GM18870 (cell line): ENCODE measurements at regions not wholly inside any gene's neighbourhood (a gene's known extent, or its start where the extent isn't known, plus 50 kb on each side); places are given as distances from the start of the nearest gene placed in this dataset.
"Not testable (repeated sequence)": the region's sequence is repeated elsewhere in the genome, so short reads cannot be mapped to it uniquely, and the experiment has no call there.

Experiments
- ATAC-seq: cut with Tn5 transposase; IDR thresholded peaks from one replicate; pipeline ENCODE4 v1.9.1; 2021; ENCODE audit warnings: moderate library complexity; ENCODE audit not compliant: unreplicated experiment

DNA sequence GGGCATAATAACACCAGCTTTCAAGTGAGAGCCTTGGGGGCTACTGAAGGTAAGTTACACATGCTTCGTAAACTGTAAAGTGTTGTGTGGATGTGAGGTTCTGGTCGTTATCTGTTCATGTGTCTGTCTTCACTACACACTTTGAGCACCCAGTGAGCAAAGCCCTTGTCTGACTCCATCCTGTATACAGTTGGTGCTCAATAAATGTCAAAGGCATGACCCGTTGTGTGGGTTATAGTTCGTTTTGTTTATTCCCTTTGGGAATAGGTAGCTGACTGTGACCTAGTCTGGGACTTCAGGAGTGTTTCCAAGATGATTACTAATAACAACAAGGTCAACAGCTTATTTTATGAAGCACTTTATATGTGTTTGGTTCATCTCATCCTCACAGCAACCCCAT lies 146.9 kb downstream of the MIAT start:
- no peak for ATAC-seq

GRCh38 chr22:26804911-26805539 lies 147.6 kb downstream of the MIAT start:
- ATAC-seq, result no peak

GRCh38 chr22:26806445-26807175 lies 149.2 kb downstream of the MIAT start:
- no peak for ATAC-seq

DNA sequence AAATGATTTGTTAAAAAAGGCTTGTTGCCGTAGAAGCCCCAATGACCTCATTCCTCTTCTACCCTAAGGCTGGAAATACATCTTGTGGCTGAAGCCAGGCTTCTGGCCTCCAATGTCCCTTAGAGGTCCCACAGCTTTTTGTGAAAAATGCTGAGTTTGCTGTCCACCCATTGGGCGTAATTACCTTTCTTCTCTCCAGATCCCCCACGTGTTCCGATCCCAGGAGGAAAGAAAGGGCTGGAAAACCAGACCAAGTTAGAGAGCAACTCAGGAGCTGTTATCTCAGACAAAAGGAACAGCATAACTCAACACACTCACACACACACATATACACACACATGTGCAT lies 154.2 kb downstream of the MIAT start:
- ATAC-seq, result no peak

DNA sequence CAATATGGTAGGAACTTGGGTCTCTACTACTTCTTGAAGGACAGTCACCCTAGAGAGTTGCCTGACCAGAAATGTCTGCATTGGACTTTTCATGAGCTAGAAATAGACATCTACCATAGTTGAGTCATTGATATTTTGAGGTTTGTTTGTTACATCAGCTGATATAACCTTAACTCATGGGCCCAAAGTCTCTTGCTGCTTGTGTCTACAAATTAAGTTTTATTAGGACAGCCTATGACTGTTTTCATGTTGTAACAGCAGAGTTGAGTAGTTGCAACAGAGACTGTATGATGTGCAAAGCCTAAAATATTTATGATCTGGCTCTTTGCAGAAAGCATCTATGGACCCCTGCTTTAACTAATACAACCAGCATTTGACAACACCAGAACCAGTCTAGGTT lies 155.3 kb downstream of the MIAT start:
- ATAC-seq, result no peak

- no peak for ATAC-seq
Observed at GRCh38 chr22:26816726-26817125, 159.3 kb downstream of the MIAT start.

DNA sequence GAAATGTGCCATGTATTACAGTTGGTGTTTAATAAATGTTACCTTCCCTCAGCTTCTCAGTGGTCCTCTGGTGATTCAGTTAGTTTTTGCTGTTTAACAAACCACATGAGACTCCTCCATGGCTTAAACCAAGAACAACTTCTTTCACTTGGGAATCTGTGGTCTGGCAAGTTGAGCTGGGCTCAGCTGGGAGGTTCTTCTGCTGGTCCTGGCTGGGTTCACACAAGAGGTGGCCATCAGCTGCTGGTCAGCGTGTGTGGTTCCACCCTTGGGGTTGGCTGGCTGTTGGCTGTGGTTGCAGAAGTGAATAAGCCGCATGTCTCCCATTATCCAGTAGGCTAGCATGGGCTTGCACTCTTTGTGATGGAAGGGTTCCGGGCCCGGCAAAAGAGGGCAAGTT lies 160.5 kb downstream of the MIAT start:
- ATAC-seq, result no peak

GRCh38 chr22:26821854-26822253 lies 164.5 kb downstream of the MIAT start:
- ATAC-seq, result no peak

DNA sequence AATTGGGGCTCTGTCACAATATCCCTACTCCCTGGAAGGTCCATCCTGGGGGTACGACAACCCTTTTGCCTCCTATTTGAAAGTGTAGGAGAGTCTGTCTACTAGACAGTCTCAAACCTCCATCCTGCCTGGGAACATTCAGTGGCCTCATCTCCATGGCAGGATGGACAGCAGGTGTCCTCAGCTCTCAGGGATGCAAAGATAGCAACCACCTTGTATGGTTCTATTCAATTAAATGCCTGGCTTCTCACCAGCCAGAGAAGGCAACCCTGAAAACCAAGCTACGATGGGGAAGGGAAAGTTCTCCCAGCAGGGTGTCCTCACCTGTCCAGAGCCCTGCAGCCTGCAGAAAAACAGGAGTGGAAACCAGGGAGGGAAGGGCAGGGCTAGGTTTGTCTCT lies 164.9 kb downstream of the MIAT start:
- ATAC-seq, result no peak

DNA sequence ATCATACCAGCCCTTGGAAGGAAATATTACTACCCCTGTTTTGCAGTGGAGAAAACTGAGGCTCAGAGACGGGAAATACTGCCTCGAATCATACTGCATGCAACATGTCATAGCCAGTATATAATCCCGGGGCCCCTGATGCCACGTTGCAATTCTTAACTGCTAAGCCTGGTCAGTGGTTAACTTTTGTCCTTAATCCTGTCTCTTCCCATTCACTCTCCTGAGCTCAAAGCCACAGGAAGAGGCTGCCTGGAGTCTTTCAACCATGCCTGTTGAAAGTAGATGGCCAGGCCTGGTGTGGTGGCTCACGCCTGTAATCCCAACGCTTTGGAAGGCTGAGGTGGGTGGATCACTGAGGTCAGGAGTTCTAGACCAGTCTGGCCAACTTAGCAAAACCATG lies 166.6 kb downstream of the MIAT start:
- ATAC-seq, result no peak

DNA sequence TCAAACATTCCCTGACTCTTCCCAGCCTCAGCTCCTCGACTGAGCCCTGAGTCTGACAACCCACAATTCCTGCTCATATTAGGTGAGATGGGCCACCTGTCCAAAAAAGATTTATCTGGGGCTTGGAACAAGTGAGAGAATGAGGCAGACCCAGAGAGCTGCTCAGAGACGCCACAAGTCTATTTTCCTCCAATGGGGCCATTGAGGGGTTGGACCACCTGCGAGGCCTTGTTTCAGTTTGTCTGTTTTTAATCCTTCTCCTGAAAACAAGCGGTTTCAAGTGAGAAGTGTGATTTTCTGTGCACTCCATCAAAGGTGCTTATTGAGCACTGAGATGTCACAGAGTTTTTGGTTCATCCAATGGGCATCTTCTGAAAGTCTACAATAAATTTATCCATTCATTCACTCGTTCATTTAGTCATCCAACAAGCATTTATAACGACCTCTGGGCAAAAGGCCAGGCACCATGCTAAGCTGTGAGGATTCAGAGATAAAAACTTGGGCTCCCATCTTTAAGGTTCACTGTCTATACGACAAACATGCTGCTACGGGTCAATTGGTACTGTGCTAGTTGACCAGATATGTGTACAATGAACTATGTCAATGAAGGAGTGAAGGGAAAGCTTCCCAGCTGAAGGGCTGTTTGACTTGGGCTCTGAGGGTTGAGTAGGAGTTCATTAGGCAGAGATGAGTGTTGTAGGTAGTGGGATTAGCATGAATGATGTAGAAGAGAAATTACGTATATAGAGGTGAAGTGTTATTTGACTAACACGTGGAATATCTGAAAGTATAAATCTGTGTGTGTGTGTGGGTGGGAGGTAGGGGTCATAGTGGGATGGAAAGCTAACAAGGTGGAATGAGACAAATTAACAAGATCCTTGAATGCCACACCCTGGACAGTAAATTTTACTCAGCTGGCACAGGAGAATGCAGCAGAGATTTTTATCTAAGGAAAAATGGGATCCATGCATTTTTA lies 168.9 kb downstream of the MIAT start:
- no peak for ATAC-seq

- ATAC-seq, result no peak
Observed at GRCh38 chr22:26827611-26828010, 170.2 kb downstream of the MIAT start.

DNA sequence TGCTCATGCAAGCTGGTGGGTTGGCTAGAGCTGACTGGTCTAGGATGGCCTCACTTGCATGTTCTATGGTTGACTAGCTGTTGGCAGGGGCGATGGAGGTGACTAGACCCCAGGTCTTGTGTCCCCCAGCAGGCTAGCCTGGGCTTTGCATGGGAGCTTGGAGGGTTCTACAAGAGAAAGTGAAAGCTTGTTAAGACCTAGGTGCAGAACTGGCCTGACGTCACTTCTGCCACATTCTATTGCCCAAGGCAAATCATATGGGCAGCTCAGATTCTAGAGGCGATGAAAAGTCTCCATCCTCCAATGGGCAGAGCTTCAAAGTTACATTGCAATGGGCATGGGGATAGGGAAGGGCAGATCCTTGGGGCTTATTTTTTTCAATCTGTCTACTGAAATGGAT lies 170.9 kb downstream of the MIAT start:
- no peak for ATAC-seq

DNA sequence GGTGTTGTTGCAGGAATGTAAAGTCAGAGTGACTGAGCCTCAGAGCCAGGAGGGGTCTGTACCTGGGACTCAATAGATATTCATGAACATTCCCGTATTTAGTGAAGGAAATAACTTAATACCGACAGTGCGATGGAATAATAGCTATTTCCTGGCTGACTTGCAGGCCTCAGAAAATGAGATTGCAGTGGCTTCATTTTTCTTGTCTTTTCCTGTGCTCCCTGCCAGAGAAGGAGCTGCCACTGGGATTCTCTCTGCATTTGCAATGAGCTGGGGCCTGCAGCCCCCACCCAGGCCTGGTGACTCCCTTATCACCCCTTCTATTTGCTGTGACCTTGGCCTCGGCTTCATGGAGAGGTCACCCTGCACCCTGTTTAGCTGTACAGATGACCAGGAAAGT lies 173.4 kb downstream of the MIAT start:
- ATAC-seq, result no peak

GRCh38 chr22:26835023-26835422 lies 177.6 kb downstream of the MIAT start:
- no peak for ATAC-seq

DNA sequence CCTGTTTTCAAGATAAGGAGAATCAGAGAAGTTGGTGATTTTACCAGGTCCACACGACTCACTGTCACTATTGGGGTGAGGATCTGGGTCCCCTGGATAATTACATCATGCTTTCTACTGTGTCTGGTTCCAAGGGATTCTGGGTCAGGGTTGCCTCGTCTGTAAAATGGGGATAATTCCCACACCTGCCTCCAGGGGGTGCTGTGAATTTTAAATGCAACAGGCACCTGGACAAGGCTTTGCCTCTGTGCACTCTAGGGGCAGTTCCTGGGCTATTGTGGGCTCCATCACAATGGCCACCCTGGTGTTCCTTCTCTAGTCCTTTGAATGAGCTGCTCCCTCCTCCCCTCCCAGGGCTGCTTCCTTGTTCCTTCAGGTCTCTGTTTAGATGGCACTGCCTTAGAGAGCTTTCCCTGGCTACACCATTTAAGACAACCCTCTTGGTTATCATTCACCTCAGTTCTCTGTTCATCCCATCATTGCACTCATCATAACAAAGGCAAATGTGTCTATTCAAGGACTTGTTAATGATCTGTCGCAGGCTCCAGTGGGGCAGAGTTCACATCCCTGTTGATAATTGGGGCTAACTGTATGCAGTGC lies 178.6 kb downstream of the MIAT start:
- no peak for ATAC-seq

DNA sequence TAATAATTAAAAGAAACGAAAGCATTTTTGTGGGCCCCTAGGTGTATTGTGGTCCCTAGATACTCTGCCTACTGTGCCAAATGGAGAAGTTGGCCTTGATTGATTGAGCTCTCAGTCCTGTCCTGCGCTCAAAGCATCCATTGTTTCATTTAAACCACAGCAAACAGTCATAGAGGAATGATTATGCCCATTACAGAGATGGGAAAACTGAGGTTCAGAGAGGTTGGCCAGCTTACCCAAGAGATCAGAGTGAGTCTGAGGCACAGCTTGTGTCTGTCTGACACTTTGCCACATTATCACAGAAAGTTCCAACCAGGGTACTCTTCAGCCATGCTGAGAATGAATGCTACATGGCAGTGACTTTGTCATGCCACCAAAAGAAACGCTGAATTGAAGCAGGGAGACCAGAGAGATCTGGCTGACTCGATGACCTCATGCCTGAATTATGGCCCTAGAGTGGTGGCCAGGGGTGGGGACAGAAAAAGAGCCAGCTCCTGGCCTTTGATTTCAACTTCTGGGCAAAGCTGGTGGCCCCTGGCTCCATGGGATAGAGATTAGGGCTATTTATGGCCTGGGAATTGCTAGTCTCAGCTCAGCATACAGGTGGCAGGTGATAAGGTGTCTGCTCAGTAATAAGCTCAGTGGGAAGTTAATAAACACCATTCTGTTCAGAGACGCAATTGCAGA lies 180.5 kb downstream of the MIAT start:
- no peak for ATAC-seq

DNA sequence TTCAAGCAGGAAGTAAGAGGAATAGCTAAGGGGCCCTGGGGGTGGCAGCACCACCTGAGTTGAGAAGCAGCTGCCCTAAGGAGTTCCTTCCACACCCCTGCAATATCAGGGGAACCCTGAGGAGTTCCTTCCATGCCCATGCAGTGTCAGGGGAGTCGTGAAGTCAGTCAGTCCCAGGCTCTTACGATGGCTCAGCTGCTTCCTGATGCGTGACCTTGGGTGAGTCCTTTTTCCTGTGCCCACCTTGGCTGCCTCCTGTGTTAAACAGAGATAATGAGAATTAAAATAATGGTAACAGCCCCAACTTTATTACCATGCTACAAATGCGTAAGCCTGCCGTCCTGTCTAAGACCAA lies 181.1 kb downstream of the MIAT start:
- no peak for ATAC-seq

GRCh38 chr22:26839216-26839615 lies 181.8 kb downstream of the MIAT start:
- ATAC-seq, result no peak

GRCh38 chr22:26840770-26841169 lies 183.4 kb downstream of the MIAT start:
- not testable (repeated sequence) for ATAC-seq

DNA sequence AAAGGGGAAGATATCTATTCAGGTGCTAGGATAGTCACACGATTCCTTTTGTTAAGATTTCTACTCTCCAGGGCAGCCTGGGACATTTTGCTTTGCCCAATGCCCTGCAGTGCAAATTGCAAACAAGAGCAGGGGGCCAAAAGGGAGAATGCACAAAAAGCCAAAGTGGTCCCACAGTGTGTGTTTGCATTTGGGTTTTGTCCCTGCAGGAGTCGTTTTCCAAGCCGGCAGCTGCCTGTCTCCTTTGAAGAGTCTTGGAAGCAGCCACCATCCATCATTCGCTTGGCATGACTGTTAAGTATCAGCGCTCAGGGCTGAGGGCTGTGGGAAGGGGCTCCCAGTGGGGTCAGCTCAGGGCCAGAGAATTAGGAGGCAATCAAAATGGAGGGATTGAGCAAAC lies 184.7 kb downstream of the MIAT start:
- ATAC-seq, result no peak
